Osteocyte (in vitro differentiated cells): ENCODE measurements at regions not wholly inside any gene's neighbourhood (a gene's known extent, or its start where the extent isn't known, plus 50 kb on each side); places are given as distances from the start of the nearest gene placed in this dataset.

Experiments
- DNase-seq: peaks from one replicate; pipeline ENCODE4 v3.0.0; 2021; ENCODE audit warnings: mixed read lengths; ENCODE audit not compliant: unreplicated experiment; ENCODE audit errors: extremely low spot score
- H3K27ac Mint-ChIP-seq: one replicate; pipeline ENCODE4 v1.8.0; 2021; ENCODE audit warnings: mild to moderate bottlenecking, mixed read lengths; ENCODE audit not compliant: unreplicated experiment
- H3K27me3 Mint-ChIP-seq: one replicate; pipeline ENCODE4 v1.8.0; 2021; ENCODE audit warnings: mixed read lengths; ENCODE audit not compliant: unreplicated experiment
- H3K36me3 Mint-ChIP-seq: one replicate; pipeline ENCODE4 v1.8.0; 2021; ENCODE audit warnings: mixed read lengths; ENCODE audit not compliant: unreplicated experiment
- H3K4me1 Mint-ChIP-seq: one replicate; pipeline ENCODE4 v1.8.0; 2021; ENCODE audit warnings: mixed read lengths; ENCODE audit not compliant: unreplicated experiment
- H3K4me3 Mint-ChIP-seq: one replicate; pipeline ENCODE4 v1.8.0; 2021; ENCODE audit warnings: mild to moderate bottlenecking, moderate library complexity, mixed read lengths; ENCODE audit not compliant: unreplicated experiment
- H3K9me3 Mint-ChIP-seq: one replicate; pipeline ENCODE4 v1.8.0; 2021; ENCODE audit warnings: mixed read lengths; ENCODE audit not compliant: unreplicated experiment
- TF ChIP-seq, protein P1 (sequence below): fragments of 200-600 bp; sonication (generic); IDR thresholded peaks from 2 replicates; pipeline ENCODE4 v1.5.0; 2021; ENCODE audit warnings: antibody characterized with exemption, mild to moderate bottlenecking, moderate library complexity

DNA sequence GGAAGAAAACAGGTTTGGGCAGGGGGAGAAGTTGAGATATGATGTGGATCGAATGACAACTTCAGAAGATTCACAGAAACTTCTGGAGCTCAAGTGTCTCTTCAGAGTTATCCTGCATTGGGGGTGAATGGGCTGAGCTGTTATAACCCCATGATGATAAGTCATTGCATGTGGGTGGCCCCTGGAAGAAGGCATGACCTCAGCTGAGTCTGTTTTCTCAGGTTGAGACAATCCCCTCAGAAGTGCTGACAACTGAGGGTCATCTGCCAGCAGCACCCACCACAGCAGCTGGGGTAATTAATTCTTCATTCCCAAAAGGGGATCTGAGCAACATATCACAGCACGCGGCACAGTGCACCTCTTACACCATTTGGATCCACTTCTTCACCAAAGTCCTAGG lies 138.6 kb upstream of the CAMK1G start:
- TF ChIP-seq, protein P1, sequence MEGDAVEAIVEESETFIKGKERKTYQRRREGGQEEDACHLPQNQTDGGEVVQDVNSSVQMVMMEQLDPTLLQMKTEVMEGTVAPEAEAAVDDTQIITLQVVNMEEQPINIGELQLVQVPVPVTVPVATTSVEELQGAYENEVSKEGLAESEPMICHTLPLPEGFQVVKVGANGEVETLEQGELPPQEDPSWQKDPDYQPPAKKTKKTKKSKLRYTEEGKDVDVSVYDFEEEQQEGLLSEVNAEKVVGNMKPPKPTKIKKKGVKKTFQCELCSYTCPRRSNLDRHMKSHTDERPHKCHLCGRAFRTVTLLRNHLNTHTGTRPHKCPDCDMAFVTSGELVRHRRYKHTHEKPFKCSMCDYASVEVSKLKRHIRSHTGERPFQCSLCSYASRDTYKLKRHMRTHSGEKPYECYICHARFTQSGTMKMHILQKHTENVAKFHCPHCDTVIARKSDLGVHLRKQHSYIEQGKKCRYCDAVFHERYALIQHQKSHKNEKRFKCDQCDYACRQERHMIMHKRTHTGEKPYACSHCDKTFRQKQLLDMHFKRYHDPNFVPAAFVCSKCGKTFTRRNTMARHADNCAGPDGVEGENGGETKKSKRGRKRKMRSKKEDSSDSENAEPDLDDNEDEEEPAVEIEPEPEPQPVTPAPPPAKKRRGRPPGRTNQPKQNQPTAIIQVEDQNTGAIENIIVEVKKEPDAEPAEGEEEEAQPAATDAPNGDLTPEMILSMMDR = no peak
- no peak for DNase-seq
- Mint-ChIP-seq H3K4me1 (no peaks in the 10 kb centered on the region), H3K4me3 (no peak overlapping the region), H3K36me3 (no peaks in the 10 kb centered on the region), H3K27me3 (peaks cover 11% of the 10 kb centered on the region), H3K27ac (no peak overlapping the region), H3K9me3 (peaks cover 2% of the 10 kb centered on the region)

DNA sequence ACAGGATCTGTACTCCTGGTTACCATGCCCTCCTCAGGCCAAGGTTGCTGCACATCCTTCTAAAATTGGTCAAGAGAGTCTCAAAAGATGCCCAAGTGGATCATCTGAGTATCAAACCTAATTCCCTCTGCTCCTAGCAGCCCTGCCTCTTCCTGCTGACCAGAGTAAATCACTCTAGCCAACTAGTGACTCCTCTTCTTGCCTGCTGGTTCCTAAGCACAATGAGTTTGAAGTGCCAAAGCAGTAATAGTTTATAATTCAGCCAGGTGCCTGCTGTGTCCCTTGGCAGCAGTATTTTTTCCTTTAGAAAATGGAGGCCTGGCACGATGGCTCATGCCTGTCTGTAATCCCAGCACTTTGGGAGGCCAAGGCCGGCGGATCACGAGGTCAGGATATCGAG lies 137.9 kb upstream of the CAMK1G start:
- TF ChIP-seq, protein P1 = no peak
- Mint-ChIP-seq H3K4me1 (no peaks in the 10 kb centered on the region), H3K9me3 (no peaks in the 10 kb centered on the region), H3K36me3 (no peaks in the 10 kb centered on the region), H3K27me3 (peaks cover 8% of the 10 kb centered on the region), H3K4me3 (no peak overlapping the region), H3K27ac (no peak overlapping the region)
- DNase-seq = no peak

DNA sequence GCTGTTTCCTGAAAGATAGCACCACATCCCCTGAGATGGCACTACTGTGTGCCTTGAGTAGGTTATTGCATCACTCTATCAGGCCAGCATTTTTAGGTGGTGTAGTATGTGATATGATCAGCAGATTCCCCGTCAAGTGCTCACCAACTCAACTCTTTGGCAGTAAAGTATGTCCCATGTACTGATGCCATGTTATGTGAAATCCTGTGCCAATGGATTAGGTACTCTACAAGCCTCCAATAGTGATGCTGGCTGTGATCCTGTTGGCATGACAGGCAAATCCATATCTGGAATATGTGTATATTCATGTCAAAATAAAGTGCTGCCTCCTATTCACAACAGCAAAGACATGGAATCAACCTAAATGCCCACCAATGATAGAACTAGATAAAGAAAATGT lies 137.2 kb upstream of the CAMK1G start:
- Mint-ChIP-seq H3K36me3 (no peaks in the 10 kb centered on the region), H3K9me3 (no peaks in the 10 kb centered on the region), H3K27me3 (peaks cover 4% of the 10 kb centered on the region), H3K4me3 (no peak overlapping the region), H3K4me1 (no peaks in the 10 kb centered on the region), H3K27ac (no peak overlapping the region)
- TF ChIP-seq, protein P1 = no peak
- DNase-seq = no peak

DNA sequence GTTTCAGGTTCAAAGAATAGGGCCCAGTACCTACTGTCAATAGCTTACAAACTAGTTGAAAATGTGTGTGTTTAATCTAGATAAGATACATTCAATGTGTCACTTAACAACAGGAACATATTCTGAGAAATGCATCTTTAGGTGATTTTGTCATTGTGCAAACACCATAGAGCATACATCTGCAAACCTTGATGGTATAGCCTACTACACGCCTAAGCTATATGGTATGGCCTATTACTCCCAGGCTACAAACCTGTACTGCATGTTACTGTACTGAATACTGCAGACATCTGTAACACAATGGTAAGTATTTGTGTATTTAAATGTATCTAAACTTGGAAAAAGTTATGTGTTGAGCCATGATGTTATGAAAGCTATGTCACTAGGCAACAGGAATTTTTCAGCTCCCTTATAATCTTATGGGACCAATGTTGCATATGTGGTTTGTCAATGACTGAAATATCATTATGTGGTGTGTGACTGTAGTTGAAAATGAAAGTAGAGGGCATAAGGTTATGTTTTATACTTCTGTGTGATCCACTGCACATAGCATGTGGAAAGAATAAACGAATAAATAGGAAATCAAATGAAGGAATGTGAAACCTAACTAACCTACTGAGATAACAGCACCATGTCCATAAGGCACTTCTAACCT lies 129.0 kb upstream of the CAMK1G start:
- TF ChIP-seq, protein P1 = no peak
- Mint-ChIP-seq H3K27me3 (peaks cover 12% of the 10 kb centered on the region), H3K4me3 (no peak overlapping the region), H3K9me3 (no peaks in the 10 kb centered on the region), H3K27ac (no peak overlapping the region), H3K4me1 (no peaks in the 10 kb centered on the region), H3K36me3 (no peaks in the 10 kb centered on the region)
- no peak for DNase-seq

DNA sequence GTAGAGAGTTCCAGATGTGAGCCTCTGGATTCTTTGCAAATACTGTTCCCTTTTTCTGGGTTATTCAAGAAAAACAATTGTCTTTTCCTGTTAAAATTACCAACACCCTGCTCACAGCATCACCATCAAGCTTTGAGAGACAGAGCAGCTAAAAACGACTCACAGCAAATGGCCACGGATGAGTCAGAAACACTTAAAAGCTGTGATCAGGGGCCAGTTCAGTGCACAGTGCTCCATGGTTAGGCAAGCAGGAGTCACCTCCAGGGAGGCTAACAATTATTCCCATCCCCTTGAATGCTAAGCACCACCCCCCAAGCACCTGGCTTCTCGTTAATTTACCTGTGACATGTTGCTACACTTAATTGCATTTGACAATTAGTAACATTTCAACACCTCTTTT lies 128.4 kb upstream of the CAMK1G start:
- H3K9me3 Mint-ChIP-seq = no peaks in the 10 kb centered on the region
- TF ChIP-seq, protein P1 = no peak
- H3K27me3 Mint-ChIP-seq = peaks cover 14% of the 10 kb centered on the region
- no peak overlapping the region for H3K27ac Mint-ChIP-seq
- no peaks in the 10 kb centered on the region for H3K36me3 Mint-ChIP-seq
- H3K4me3 Mint-ChIP-seq = no peak overlapping the region
- DNase-seq = no peak
- no peaks in the 10 kb centered on the region for H3K4me1 Mint-ChIP-seq
